SU-DHL-6 (cell line): ENCODE measurements at regions not wholly inside any gene's neighbourhood (a gene's known extent, or its start where the extent isn't known, plus 50 kb on each side); places are given as distances from the start of the nearest gene placed in this dataset.

Experiments used
- CTCF ChIP-seq: fragments of 200-600 bp; sonication (generic); IDR thresholded peaks from one replicate; pipeline ENCODE4 v1.5.1; 2017; ENCODE audit warnings: antibody characterized with exemption, mild to moderate bottlenecking, low read length, moderate library complexity; ENCODE audit not compliant: insufficient read depth, poor library complexity, severe bottlenecking
- EZH2phosphoT487 ChIP-seq: fragments of 200-600 bp; sonication (generic), shearing (Covaris generic); conservative IDR thresholded peaks from 2 replicates; pipeline ENCODE4 v1.6.1; 2018; ENCODE audit warnings: mild to moderate bottlenecking, antibody characterized with exemption, low read length, moderate library complexity, mixed read lengths

- TF ChIP-seq CTCF (no peak), EZH2phosphoT487 (no peak)
Observed at GRCh38 chr5:18252559-18252958, 618.3 kb downstream of the TAF11L14 start.
